ENCODE measurements at regions not wholly inside any gene's neighbourhood (a gene's known extent, or its start where the extent isn't known, plus 50 kb on each side); places are given as distances from the start of the nearest gene placed in this dataset.
"Not testable (repeated sequence)": the region's sequence is repeated elsewhere in the genome, so short reads cannot be mapped to it uniquely, and the experiment has no call there.

GRCh38 chr5:125673359-125673950 is 749.8 kb upstream of the GRAMD2B start:
- WGBS (ENCODE audit: insufficient coverage, insufficient read length) = no CpG with 5 or more reads among the region's 4 CpGs
- no peak for DNase-seq (ENCODE audit: low read depth, low spot score)
- Histone ChIP-seq H3K36me3 (ENCODE audit: control insufficient read depth, insufficient read depth, low read length) (no peaks in the 10 kb centered on the region), H3K4me3 (ENCODE audit: low read length) (no peak overlapping the region), H3K9me3 (ENCODE audit: control insufficient read depth, insufficient read depth, low read length) (no peaks in the 10 kb centered on the region), H3K4me1 (ENCODE audit: control insufficient read depth, insufficient read depth, low read length) (no peaks in the 10 kb centered on the region), H3K27ac (ENCODE audit: low read length) (no peak overlapping the region), H3K27me3 (ENCODE audit: control insufficient read depth, insufficient read depth, low read length) (no peaks in the 10 kb centered on the region)

- Histone ChIP-seq H3K9me3 (ENCODE audit: control insufficient read depth, insufficient read depth, low read length) (no peaks in the 10 kb centered on the region), H3K4me3 (ENCODE audit: low read length) (no peak overlapping the region), H3K27ac (ENCODE audit: low read length) (no peak overlapping the region), H3K27me3 (ENCODE audit: control insufficient read depth, insufficient read depth, low read length) (no peaks in the 10 kb centered on the region), H3K36me3 (ENCODE audit: control insufficient read depth, insufficient read depth, low read length) (no peaks in the 10 kb centered on the region), H3K4me1 (ENCODE audit: control insufficient read depth, insufficient read depth, low read length) (no peaks in the 10 kb centered on the region; the same call in 1 of the 2 replicates)
- DNase-seq (ENCODE audit: low read depth, low spot score) = no peak
- WGBS (ENCODE audit: insufficient coverage, insufficient read length) = no CpG with 5 or more reads among the region's 1 CpG
These were observed 743.7 kb upstream of the GRAMD2B start for GRCh38 chr5:125679522-125679921.

GRCh38 chr5:125683669-125684068 is 739.5 kb upstream of the GRAMD2B start:
- H3K4me3 ChIP-seq (ENCODE audit: low read length) = no peak overlapping the region
- DNase-seq (ENCODE audit: low read depth, low spot score) = no peak
- no peaks in the 10 kb centered on the region for H3K36me3 ChIP-seq (ENCODE audit: control insufficient read depth, insufficient read depth, low read length)
- H3K27me3 ChIP-seq (ENCODE audit: control insufficient read depth, insufficient read depth, low read length) = no peaks in the 10 kb centered on the region
- no peaks in the 10 kb centered on the region for H3K9me3 ChIP-seq (ENCODE audit: control insufficient read depth, insufficient read depth, low read length)
- no peaks in the 10 kb centered on the region; the same call in 1 of the 2 replicates for H3K4me1 ChIP-seq (ENCODE audit: control insufficient read depth, insufficient read depth, low read length)
- no peak overlapping the region for H3K27ac ChIP-seq (ENCODE audit: low read length)

- Histone ChIP-seq H3K4me1 (ENCODE audit: control insufficient read depth, insufficient read depth, low read length) (no peaks in the 10 kb centered on the region; the same call in 1 of the 2 replicates), H3K27ac (ENCODE audit: low read length) (no peak overlapping the region), H3K27me3 (ENCODE audit: control insufficient read depth, insufficient read depth, low read length) (no peaks in the 10 kb centered on the region), H3K36me3 (ENCODE audit: control insufficient read depth, insufficient read depth, low read length) (no peaks in the 10 kb centered on the region), H3K9me3 (ENCODE audit: control insufficient read depth, insufficient read depth, low read length) (no peaks in the 10 kb centered on the region), H3K4me3 (ENCODE audit: low read length) (no peak overlapping the region)
- DNase-seq (ENCODE audit: low read depth, low spot score) = no peak
These were observed 737.4 kb upstream of the GRAMD2B start for GRCh38 chr5:125685771-125686170.

GRCh38 chr5:125691738-125692530 is 731.3 kb upstream of the GRAMD2B start:
- WGBS (ENCODE audit: insufficient coverage, insufficient read length) = no CpG with 5 or more reads among the region's 7 CpGs
- H3K36me3 ChIP-seq (ENCODE audit: control insufficient read depth, insufficient read depth, low read length); H3K4me1 ChIP-seq (ENCODE audit: control insufficient read depth, insufficient read depth, low read length); H3K9me3 ChIP-seq (ENCODE audit: control insufficient read depth, insufficient read depth, low read length); DNase-seq (ENCODE audit: low read depth, low spot score); H3K27me3 ChIP-seq (ENCODE audit: control insufficient read depth, insufficient read depth, low read length); H3K4me3 ChIP-seq (ENCODE audit: low read length); H3K27ac ChIP-seq (ENCODE audit: low read length): not testable (repeated sequence)

- Histone ChIP-seq H3K4me3 (ENCODE audit: low read length) (no peak overlapping the region), H3K4me1 (ENCODE audit: control insufficient read depth, insufficient read depth, low read length) (no peaks in the 10 kb centered on the region), H3K36me3 (ENCODE audit: control insufficient read depth, insufficient read depth, low read length) (no peaks in the 10 kb centered on the region), H3K27me3 (ENCODE audit: control insufficient read depth, insufficient read depth, low read length) (no peaks in the 10 kb centered on the region), H3K9me3 (ENCODE audit: control insufficient read depth, insufficient read depth, low read length) (no peaks in the 10 kb centered on the region), H3K27ac (ENCODE audit: low read length) (no peak overlapping the region)
- DNase-seq (ENCODE audit: low read depth, low spot score) = no peak
- no CpG with 5 or more reads among the region's 4 CpGs for WGBS (ENCODE audit: insufficient coverage, insufficient read length)
These were observed 727.1 kb upstream of the GRAMD2B start for GRCh38 chr5:125695996-125696655.

GRCh38 chr5:125696762-125697161 is 726.4 kb upstream of the GRAMD2B start:
- no peak overlapping the region for H3K27ac ChIP-seq (ENCODE audit: low read length)
- H3K4me3 ChIP-seq (ENCODE audit: low read length) = no peak overlapping the region
- no peaks in the 10 kb centered on the region for H3K36me3 ChIP-seq (ENCODE audit: control insufficient read depth, insufficient read depth, low read length)
- WGBS (ENCODE audit: insufficient coverage, insufficient read length) = no CpG with 5 or more reads among the region's 2 CpGs
- H3K9me3 ChIP-seq (ENCODE audit: control insufficient read depth, insufficient read depth, low read length) = no peaks in the 10 kb centered on the region
- DNase-seq (ENCODE audit: low read depth, low spot score) = no peak
- H3K27me3 ChIP-seq (ENCODE audit: control insufficient read depth, insufficient read depth, low read length) = no peaks in the 10 kb centered on the region
- H3K4me1 ChIP-seq (ENCODE audit: control insufficient read depth, insufficient read depth, low read length) = no peaks in the 10 kb centered on the region

- WGBS (ENCODE audit: insufficient coverage, insufficient read length) = no CpG with 5 or more reads among the region's 1 CpG
- Histone ChIP-seq H3K4me1 (ENCODE audit: control insufficient read depth, insufficient read depth, low read length) (no peaks in the 10 kb centered on the region), H3K27me3 (ENCODE audit: control insufficient read depth, insufficient read depth, low read length) (no peaks in the 10 kb centered on the region), H3K4me3 (ENCODE audit: low read length) (no peak overlapping the region), H3K27ac (ENCODE audit: low read length) (no peak overlapping the region), H3K9me3 (ENCODE audit: control insufficient read depth, insufficient read depth, low read length) (no peaks in the 10 kb centered on the region), H3K36me3 (ENCODE audit: control insufficient read depth, insufficient read depth, low read length) (no peaks in the 10 kb centered on the region)
- no peak for DNase-seq (ENCODE audit: low read depth, low spot score)
These were observed 724.8 kb upstream of the GRAMD2B start for GRCh38 chr5:125698420-125698819.

GRCh38 chr5:125699860-125700259 is 723.3 kb upstream of the GRAMD2B start:
- no peak overlapping the region for H3K4me3 ChIP-seq (ENCODE audit: low read length)
- no peaks in the 10 kb centered on the region for H3K27me3 ChIP-seq (ENCODE audit: control insufficient read depth, insufficient read depth, low read length)
- DNase-seq (ENCODE audit: low read depth, low spot score) = no peak
- no peaks in the 10 kb centered on the region for H3K9me3 ChIP-seq (ENCODE audit: control insufficient read depth, insufficient read depth, low read length)
- no CpG with 5 or more reads among the region's 2 CpGs for WGBS (ENCODE audit: insufficient coverage, insufficient read length)
- no peaks in the 10 kb centered on the region for H3K4me1 ChIP-seq (ENCODE audit: control insufficient read depth, insufficient read depth, low read length)
- H3K27ac ChIP-seq (ENCODE audit: low read length) = no peak overlapping the region
- no peaks in the 10 kb centered on the region for H3K36me3 ChIP-seq (ENCODE audit: control insufficient read depth, insufficient read depth, low read length)

- H3K9me3 ChIP-seq (ENCODE audit: control insufficient read depth, insufficient read depth, low read length) = no peaks in the 10 kb centered on the region
- no peak for DNase-seq (ENCODE audit: low read depth, low spot score)
- no peak overlapping the region for H3K27ac ChIP-seq (ENCODE audit: low read length)
- WGBS (ENCODE audit: insufficient coverage, insufficient read length) = no CpG with 5 or more reads among the region's 8 CpGs
- no peaks in the 10 kb centered on the region for H3K36me3 ChIP-seq (ENCODE audit: control insufficient read depth, insufficient read depth, low read length)
- H3K27me3 ChIP-seq (ENCODE audit: control insufficient read depth, insufficient read depth, low read length) = no peaks in the 10 kb centered on the region
- H3K4me1 ChIP-seq (ENCODE audit: control insufficient read depth, insufficient read depth, low read length) = no peaks in the 10 kb centered on the region
- no peak overlapping the region for H3K4me3 ChIP-seq (ENCODE audit: low read length)
These were observed 722.8 kb upstream of the GRAMD2B start for GRCh38 chr5:125700380-125700861.
